ENCODE measurements at regions not wholly inside any gene's neighbourhood (a gene's known extent, or its start where the extent isn't known, plus 50 kb on each side); places are given as distances from the start of the nearest gene placed in this dataset.

DNA sequence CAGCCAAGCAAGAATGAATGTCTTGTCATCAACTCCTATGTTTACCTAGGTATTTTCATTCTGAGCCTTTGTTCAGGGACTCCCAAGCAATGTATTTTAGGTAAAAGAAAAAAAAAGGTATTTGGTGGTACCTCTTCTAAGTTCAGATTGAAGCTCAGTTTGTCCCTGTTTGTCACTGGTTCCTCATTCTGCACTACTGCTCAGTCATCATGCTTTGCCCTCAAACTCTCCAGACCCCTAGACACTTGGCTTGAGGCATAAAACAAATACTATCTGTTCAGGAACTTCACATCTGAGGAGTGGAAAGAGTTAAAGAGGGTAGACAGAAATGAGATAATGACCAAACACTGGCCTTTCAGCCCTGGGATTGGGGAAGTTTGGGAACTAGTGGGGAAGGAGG is 163.6 kb upstream of the HNRNPA3 start:
- TF ChIP-seq GATA2 (IDR thresholded peaks at IDR 0.05; ENCODE audit: low read depth, low read length), result no peak
- no peak for TF ChIP-seq GATA3 (IDR thresholded peaks at IDR 0.05; ENCODE audit: low read depth, low read length)

DNA sequence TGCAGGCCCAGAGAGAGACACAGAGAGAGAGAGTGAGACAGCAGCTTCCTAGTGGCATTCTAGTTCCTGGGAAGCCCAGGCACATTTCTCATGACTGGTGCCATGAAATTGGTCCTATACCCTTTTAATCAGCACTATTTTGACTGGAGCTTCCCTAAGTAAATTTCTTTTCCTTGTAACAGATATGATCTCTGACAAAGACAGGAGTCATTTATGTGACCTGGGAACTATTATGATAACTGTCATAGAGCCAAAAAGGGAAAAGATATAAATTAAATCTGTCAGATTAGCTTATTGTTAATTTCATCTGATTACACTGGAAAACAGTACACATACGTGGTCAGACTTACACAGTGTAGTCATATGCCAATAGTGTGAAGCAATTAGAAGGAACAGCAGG is 161.3 kb upstream of the HNRNPA3 start:
- TF ChIP-seq GATA2 (IDR thresholded peaks at IDR 0.05; ENCODE audit: low read depth, low read length), result peak; percentile 63
- peak; percentile 49; the same call in 1 of the 2 replicates for TF ChIP-seq GATA3 (IDR thresholded peaks at IDR 0.05; ENCODE audit: low read depth, low read length)

DNA sequence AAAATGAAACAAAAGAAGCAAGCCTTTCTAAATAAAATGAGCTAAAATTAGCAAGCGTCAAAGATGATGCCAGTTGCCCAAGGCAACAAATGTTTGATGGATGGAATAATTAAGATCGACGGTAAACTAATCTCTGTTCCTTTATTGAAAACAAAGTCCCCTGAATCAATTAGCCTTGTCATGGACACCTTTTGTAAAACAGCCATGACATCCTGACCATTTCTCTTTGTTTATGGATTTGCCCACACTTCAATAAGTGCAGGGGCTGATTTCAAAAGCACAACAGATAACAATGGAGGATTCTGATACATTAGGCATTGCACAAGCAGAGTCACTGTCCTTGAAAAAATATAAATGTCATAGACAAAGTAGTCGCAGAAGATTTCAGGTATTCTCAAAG is 160.1 kb upstream of the HNRNPA3 start:
- TF ChIP-seq GATA3 (IDR thresholded peaks at IDR 0.05; ENCODE audit: low read depth, low read length), result no peak
- TF ChIP-seq GATA2 (IDR thresholded peaks at IDR 0.05; ENCODE audit: low read depth, low read length), result no peak

DNA sequence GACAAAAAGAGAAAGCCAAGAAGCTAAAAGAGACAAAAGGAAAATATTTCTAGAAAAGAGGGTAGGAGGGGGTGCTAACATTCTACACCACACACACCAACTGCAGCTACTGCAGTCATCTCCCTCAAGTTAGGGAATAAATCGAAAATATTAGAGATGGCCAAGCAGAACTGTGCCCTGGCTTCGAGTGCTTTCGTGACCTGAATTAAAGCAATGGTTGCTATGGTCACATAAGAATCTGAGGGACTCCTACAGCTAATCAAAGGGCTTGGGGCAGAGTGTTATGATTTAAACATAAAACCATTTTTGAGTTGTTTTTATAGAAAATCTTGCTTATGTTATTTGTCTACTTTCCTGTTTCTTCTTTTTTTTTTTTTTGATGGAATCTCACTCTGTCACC is 159.6 kb upstream of the HNRNPA3 start:
- TF ChIP-seq GATA2 (IDR thresholded peaks at IDR 0.05; ENCODE audit: low read depth, low read length), result no peak
- no peak for TF ChIP-seq GATA3 (IDR thresholded peaks at IDR 0.05; ENCODE audit: low read depth, low read length)

DNA sequence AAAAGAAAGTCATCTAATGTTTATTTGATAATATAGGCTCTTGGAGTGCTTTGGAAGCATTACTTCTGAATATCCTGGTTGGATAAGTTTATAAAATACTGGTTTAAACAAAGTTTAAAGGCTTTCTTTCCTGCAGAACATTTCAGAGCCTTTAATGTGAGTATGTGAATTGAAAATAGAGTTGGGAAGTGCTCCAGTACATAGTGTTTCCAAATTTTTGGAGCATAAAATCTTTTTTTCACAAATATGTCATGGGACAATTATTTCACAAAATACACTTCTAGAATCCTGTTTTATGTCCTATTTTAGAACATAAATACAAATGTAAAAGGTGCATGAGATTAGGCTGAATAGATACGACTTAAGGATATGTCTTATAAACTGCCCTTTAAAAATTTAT is 158.9 kb upstream of the HNRNPA3 start:
- TF ChIP-seq GATA2 (IDR thresholded peaks at IDR 0.05; ENCODE audit: low read depth, low read length) (no peak), GATA3 (IDR thresholded peaks at IDR 0.05; ENCODE audit: low read depth, low read length) (no peak)

DNA sequence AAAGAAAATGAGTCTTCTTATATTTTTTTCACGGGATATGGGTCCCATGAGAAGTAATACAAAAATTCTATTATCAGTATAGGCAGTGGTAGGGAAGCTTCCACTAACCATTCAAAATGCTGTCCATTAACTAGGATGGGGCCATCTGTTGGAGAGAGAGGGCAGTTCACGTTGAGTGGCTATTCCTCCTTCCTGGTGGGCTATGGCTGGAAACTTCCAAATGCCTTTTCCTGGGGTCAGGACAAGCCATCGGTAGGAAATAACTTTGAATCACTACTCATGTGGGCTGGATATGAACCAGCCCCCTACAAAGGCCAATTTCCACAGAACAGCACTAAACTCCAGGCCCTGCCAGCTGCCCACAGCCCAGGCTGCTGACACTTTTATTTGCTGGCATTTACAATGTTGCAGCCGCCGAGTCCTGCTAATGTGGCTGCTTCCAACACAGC is 156.1 kb upstream of the HNRNPA3 start:
- TF ChIP-seq GATA2 (IDR thresholded peaks at IDR 0.05; ENCODE audit: low read depth, low read length) (no peak), GATA3 (IDR thresholded peaks at IDR 0.05; ENCODE audit: low read depth, low read length) (no peak)

- no peak for TF ChIP-seq GATA2 (IDR thresholded peaks at IDR 0.05; ENCODE audit: low read depth, low read length)
- no peak for TF ChIP-seq GATA3 (IDR thresholded peaks at IDR 0.05; ENCODE audit: low read depth, low read length)
These were observed 153.8 kb upstream of the HNRNPA3 start for GRCh38 chr2:177058747-177059146.

DNA sequence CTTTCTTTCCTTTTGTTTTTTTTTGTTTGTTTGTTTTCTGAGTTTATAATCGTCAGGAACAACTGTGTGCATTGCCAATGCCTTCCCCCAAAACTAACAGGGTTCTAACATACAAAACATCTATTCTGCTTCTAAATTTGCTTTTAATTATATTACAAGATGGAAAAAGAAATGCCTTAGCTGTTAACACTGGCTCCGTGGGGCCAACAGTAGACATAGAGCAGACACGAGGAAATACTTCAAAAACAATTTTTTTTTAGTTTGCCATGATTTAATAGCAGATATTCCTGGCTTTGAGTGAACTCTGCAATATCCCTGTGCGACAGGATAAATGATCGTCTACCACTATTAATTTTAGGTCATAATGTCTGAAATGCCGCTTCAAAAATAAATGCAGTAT is 153.3 kb upstream of the HNRNPA3 start:
- TF ChIP-seq GATA2 (IDR thresholded peaks at IDR 0.05; ENCODE audit: low read depth, low read length) (no peak), GATA3 (IDR thresholded peaks at IDR 0.05; ENCODE audit: low read depth, low read length) (no peak)

- TF ChIP-seq GATA3 (IDR thresholded peaks at IDR 0.05; ENCODE audit: low read depth, low read length) (no peak), GATA2 (IDR thresholded peaks at IDR 0.05; ENCODE audit: low read depth, low read length) (no peak)
These were observed 149.3 kb upstream of the HNRNPA3 start for GRCh38 chr2:177063331-177063730.

DNA sequence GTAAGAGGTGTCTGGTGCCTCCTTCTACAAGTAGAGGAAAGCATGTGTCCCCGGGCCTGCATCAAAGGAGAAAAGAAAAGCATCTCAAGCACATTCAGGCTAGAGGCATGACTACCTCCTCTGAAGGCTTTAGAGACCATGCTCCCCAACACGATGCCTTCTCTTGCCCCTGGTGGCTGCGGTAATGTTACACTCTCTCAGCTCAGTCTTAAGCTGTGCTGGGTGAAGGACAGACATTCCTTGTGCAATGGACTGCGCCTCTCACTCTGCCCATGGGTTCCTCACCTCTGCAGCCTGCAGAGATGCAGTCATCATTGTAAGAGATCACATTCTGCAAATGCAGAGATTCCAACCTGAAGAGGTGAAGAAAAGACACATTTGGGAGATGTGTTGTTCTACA is 148.2 kb upstream of the HNRNPA3 start:
- TF ChIP-seq GATA2 (IDR thresholded peaks at IDR 0.05; ENCODE audit: low read depth, low read length) (no peak), GATA3 (IDR thresholded peaks at IDR 0.05; ENCODE audit: low read depth, low read length) (no peak)

DNA sequence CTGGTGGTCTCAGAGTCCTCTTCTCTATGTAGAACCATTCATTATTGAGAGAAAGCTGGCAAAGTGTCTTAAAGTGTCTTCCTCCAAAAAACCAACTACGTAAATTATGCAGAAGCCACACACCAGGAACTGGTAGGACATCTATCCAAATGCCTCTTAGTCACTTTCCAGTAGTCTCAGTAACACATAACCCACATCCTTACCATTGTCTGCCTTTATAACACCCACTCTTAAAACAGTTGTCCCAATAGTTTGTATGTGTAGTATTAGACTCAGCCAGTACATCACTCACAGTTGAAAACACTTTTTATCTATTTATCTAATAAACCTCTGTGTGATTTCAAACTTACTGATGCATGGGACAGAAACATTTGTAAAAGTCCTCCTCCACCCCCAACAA is 143.6 kb upstream of the HNRNPA3 start:
- TF ChIP-seq GATA2 (IDR thresholded peaks at IDR 0.05; ENCODE audit: low read depth, low read length) (no peak), GATA3 (IDR thresholded peaks at IDR 0.05; ENCODE audit: low read depth, low read length) (no peak)

GRCh38 chr2:177072090-177072489 is 140.5 kb upstream of the HNRNPA3 start:
- no peak for TF ChIP-seq GATA2 (IDR thresholded peaks at IDR 0.05; ENCODE audit: low read depth, low read length)
- no peak for TF ChIP-seq GATA3 (IDR thresholded peaks at IDR 0.05; ENCODE audit: low read depth, low read length)

DNA sequence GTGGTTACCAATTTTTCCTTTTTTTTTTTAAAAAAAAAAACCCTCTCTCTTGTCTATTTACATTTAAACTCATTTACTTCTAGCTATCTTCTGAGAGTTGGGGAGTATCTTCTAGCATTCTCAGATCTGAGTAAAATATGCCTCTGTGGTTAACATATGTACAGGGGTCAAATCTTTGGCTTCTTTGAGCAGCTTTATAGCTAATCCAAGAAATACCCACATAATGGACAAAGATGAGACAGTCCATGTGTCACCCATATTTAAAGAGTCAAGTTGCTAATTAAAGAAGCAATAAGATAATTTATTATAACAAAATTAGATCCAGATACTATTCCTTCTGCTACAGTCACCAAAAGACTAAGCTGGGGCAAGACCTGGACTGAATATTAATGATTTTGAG is 139.0 kb upstream of the HNRNPA3 start:
- no peak for TF ChIP-seq GATA3 (IDR thresholded peaks at IDR 0.05; ENCODE audit: low read depth, low read length)
- no peak for TF ChIP-seq GATA2 (IDR thresholded peaks at IDR 0.05; ENCODE audit: low read depth, low read length)

DNA sequence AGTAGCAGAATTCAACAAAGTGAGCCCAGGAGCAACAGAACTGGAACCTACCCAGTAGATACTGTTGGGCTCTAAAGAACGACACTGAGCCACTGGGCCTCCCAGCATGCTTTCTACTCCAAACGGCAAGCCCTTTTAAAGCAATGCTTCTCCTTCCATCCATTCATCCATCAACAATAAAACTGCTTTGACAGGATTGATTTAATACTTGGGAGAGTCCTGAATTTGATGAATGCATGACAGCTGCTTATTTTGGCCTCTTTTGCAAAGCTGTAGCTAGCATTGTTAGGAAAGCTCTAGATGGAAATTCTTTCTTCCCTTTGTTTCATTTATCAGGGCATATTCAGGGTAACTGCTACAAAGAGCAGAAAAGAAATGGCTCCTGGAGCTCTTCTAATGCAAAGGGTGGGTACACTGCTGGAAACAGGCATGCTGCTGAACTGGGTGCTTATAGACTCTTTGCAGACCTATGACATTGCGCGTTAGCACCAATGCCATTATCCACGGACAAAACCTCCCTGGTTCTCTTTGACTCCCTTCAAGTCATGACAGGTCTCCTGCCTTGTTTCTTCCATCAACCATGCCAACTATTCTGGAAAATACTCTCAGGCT is 138.4 kb upstream of the HNRNPA3 start:
- TF ChIP-seq GATA2 (IDR thresholded peaks at IDR 0.05; ENCODE audit: low read depth, low read length), result no peak
- no peak for TF ChIP-seq GATA3 (IDR thresholded peaks at IDR 0.05; ENCODE audit: low read depth, low read length)

GRCh38 chr2:177075254-177075653 is 137.3 kb upstream of the HNRNPA3 start:
- TF ChIP-seq GATA3 (IDR thresholded peaks at IDR 0.05; ENCODE audit: low read depth, low read length) (no peak), GATA2 (IDR thresholded peaks at IDR 0.05; ENCODE audit: low read depth, low read length) (no peak)

Data from SH-SY5Y (cell line).